GM06990 (cell line): ENCODE measurements at regions not wholly inside any gene's neighbourhood (a gene's known extent, or its start where the extent isn't known, plus 50 kb on each side); places are given as distances from the start of the nearest gene placed in this dataset.
"Not testable (repeated sequence)": the region's sequence is repeated elsewhere in the genome, so short reads cannot be mapped to it uniquely, and the experiment has no call there.

Source experiments
- DNase-seq: peaks from one replicate; pipeline ENCODE4 v3.0.0-alpha.2; 2011; ENCODE audit not compliant: insufficient read length; ENCODE audit errors: extremely low read depth
- H3K27me3 ChIP-seq: replicated peaks from 2 replicates; pipeline ENCODE4 v1.6.0; 2011; ENCODE audit warnings: low read length; ENCODE audit not compliant: control insufficient read depth, insufficient read depth
- H3K36me3 ChIP-seq: 2 replicates; pipeline ENCODE4 v1.5.1; 2011; ENCODE audit warnings: low read length; ENCODE audit not compliant: control insufficient read depth, insufficient read depth
- H3K4me3 ChIP-seq: replicated peaks from 2 replicates; pipeline ENCODE4 v1.5.1; 2011; ENCODE audit warnings: low read depth, mild to moderate bottlenecking, control low read depth, low read length
- TF ChIP-seq, protein P1 (sequence below): IDR thresholded peaks from 2 replicates; pipeline ENCODE4 v1.5.1; 2011; ENCODE audit warnings: low read length, control low read depth, mild to moderate bottlenecking, inconsistent platforms; ENCODE audit not compliant: insufficient read depth, poor library complexity, severe bottlenecking

DNA sequence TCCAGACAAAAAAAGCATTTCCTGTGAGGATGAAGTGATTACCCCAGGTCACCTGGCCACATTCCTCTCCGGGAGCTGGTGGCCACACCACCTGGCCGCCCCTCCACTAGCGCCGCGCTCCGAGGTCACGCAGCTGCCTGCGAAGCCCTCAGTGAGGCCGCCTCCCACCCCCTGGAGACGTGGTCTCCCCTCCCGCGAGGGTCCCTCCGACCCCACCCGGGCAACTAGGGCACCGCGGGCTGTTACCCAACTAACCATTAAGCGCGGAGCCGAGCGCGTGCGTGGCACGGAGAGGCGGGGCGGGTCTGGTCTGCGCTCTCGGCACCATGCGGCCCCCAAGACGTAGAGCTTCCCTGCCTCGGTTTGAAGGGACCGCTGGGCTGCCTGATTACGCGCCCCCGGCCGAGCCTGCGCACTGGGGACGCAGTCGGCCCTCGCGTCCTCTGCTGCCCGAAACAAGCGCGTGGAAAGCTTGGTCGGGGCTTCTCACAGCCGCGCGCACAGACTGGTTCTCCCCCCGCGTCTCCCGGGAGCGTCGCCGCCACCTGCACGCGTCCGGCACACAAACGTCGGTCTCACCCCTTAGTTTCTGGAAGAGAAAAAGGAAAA is 106.5 kb downstream of the SLC16A1 start:
- Histone ChIP-seq H3K4me3 (no peak overlapping the region), H3K36me3 (no peaks in the 10 kb centered on the region), H3K27me3 (peaks cover 4% of the 10 kb centered on the region; the same call in 1 of the 2 replicates)
- no peak for DNase-seq
- TF ChIP-seq, protein P1, sequence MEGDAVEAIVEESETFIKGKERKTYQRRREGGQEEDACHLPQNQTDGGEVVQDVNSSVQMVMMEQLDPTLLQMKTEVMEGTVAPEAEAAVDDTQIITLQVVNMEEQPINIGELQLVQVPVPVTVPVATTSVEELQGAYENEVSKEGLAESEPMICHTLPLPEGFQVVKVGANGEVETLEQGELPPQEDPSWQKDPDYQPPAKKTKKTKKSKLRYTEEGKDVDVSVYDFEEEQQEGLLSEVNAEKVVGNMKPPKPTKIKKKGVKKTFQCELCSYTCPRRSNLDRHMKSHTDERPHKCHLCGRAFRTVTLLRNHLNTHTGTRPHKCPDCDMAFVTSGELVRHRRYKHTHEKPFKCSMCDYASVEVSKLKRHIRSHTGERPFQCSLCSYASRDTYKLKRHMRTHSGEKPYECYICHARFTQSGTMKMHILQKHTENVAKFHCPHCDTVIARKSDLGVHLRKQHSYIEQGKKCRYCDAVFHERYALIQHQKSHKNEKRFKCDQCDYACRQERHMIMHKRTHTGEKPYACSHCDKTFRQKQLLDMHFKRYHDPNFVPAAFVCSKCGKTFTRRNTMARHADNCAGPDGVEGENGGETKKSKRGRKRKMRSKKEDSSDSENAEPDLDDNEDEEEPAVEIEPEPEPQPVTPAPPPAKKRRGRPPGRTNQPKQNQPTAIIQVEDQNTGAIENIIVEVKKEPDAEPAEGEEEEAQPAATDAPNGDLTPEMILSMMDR, result no peak

DNA sequence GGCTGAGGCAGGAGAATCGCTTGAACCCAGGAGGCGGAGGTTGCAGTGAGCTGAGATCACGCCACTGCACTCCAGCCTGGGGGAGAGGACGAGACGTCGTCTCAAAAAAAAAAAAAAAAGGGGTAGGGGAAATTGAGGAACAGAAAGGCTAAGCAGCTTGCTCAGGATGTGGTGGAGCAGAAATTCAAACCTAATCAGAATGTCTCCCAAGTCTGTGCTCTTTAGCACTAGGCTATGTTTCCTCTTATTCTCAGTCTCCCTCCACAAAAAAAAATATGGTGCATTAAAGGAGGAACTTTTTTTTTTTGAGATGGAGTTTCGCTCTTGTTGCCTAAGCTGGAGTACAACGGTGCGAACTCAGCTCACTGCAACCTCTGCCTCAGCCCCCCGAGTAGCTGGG is 114.2 kb downstream of the SLC16A1 start:
- H3K36me3 ChIP-seq, result no peaks in the 10 kb centered on the region
- H3K4me3 ChIP-seq, result no peak overlapping the region
- no peak for DNase-seq
- no peaks in the 10 kb centered on the region for H3K27me3 ChIP-seq
- TF ChIP-seq, protein P1, result no peak

DNA sequence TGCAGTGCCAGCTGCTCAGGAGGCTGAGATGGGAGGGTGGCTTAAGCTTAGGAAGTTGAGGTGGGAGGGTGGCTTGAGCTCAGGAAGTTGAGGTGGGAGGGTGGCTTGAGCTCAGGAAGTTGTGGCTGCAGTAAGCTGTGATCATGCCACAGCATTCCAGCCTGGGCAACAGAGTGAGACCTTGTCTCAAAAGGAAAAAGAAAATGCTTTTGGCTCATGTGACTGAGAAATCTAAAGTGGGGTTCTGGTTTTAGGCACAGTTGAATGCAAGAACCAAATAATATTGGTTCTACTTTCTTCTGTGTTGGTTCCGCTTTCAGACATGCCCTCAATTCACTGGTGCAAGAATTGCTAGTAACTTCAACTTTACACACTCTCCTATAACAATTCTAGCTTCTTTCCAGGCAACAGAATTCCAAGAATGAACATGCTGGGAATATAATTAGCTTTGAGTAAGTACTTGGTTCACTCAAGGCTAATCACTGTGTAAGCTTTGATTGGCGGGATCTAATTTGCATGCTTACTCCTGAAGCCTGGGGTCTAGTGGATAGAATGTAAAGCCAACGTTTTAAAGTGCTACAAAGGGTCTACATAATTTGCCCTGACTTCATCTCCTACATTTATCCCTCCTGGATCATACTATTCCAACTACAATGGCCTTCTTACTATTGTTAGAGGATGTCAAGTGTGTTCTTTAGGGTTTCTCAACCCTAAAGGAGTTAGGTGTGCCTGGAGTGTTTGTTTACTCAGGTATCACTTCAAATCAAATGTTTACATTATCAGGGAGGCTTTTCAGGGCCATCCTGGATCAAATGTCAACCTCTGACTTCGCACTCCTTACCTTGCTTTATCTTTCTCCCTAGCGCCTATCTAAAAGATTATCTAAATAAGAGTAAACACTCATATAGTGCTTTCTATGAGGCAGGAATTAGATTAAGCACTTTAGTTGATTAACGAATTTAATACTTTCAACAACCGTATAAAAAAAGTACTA is 115.1 kb downstream of the SLC16A1 start:
- no peaks in the 10 kb centered on the region for H3K27me3 ChIP-seq
- TF ChIP-seq, protein P1, result no peak
- no peaks in the 10 kb centered on the region for H3K36me3 ChIP-seq
- DNase-seq, result no peak
- no peak overlapping the region for H3K4me3 ChIP-seq

DNA sequence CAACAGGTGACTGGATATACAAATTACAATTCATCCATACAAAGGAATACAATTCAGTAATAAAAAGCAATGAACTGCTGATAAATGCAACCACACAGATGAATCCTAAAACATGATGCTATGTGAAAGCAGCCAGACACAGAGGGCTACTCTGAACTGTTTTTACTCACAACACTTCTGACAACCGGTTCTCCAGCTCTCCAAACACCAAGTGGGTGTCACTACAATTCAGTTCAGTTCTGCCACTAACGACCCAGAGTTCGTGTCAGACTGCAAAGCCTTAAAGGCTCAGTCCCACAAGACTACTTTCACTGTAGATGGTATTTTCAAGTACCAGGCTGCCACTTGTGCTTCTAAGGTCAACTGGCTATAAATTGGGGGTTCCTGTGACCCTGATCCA is 119.4 kb downstream of the SLC16A1 start:
- Histone ChIP-seq H3K4me3 (no peak overlapping the region), H3K27me3 (no peaks in the 10 kb centered on the region), H3K36me3 (no peaks in the 10 kb centered on the region)
- TF ChIP-seq, protein P1, result no peak
- DNase-seq, result no peak

DNA sequence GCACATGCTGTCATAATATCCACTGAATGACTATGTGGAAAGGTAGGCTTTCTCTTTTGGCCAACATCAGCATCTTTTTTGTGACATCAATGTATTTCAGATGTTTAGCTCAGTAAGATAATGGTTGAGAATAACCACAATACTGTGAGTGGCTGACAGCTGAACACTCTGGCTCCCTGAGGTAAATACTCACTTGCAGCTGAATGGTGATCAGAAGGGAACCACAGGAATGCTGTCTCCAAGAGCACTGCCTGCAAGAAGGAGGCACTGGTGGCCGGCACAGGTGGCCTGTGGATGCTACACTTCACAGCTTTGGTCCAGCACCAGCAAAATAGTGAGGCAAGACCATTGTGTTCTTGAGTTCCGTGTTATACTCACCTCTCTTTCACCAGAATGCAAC is 118.7 kb upstream of the PPM1J start:
- TF ChIP-seq, protein P1, result no peak
- no peaks in the 10 kb centered on the region for H3K36me3 ChIP-seq
- no peaks in the 10 kb centered on the region for H3K27me3 ChIP-seq
- DNase-seq, result no peak
- no peak overlapping the region for H3K4me3 ChIP-seq

DNA sequence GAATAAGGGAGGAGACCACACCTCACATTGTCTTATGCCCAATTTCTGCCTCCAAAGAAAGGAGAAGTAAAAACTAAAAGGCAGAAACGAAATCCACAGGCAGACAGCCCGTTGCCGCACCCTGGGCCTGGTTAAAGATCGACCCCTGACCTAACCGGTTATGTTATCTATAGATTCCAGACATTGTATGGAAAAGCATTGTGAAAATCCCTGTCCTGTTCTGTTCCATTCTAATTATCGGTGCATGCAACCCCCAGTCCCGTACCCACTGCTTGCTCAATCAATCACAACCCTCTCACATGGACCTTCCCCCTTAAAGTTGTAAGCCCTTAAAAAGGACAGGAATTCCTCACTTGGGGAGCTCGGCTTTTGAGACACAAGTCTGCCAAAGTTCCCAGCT is 117.1 kb upstream of the PPM1J start:
- H3K4me3 ChIP-seq, H3K36me3 ChIP-seq, DNase-seq, H3K27me3 ChIP-seq: not testable (repeated sequence)

DNA sequence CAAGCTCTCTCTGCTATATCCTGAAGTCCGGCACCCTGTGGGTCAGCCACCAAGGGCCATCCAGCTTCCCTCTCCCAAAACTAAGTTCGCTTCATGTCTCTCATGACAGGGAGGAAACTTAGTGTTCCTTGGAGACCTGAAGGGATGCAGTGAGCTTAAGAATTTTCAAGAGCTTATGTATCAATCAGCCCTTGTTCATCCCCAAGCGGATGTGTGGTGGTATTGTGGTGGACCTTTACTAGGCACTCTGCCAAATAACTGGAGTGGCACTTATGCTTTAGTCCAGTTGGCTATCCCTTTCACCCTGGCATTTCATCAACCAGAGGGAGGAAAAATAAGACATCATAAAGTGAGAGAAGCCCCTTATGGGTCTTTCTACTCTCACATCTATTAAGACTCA is 114.6 kb upstream of the PPM1J start:
- not testable (repeated sequence) for DNase-seq, H3K36me3 ChIP-seq, H3K27me3 ChIP-seq, H3K4me3 ChIP-seq
